ENCODE measurements at regions not wholly inside any gene's neighbourhood (a gene's known extent, or its start where the extent isn't known, plus 50 kb on each side); places are given as distances from the start of the nearest gene placed in this dataset.

- no peak for TF ChIP-seq ZBTB33 (IDR thresholded peaks at IDR 0.05; ENCODE audit: extremely low read depth, insufficient replicate concordance, low read length)
Measured at GRCh38 chr5:107323536-107323935, 347.2 kb downstream of the EFNA5 start (continued).

GRCh38 chr5:107322936-107323335, 347.8 kb downstream of the EFNA5 start:
- no TSS peak for BruUV-seq (replicated peaks)
- no peak overlapping the region for H3K27ac ChIP-seq (ENCODE audit: low read depth, low read length)
- intact Hi-C loops (cut with micrococcal nuclease), result no loop called here
- H3K9me2 ChIP-seq (ENCODE audit: insufficient read depth), result no peaks in the 10 kb centered on the region
- H3K9ac ChIP-seq (ENCODE audit: low read length), result no peak overlapping the region
- H3K4me3 ChIP-seq (replicated peaks in 1 of 2; ENCODE audit: low read depth in 1 of 2, low read length in 2 of 2), result no peak overlapping the region
- TF ChIP-seq SP1 (IDR thresholded peaks at IDR 0.05; ENCODE audit: low read depth), result no peak
- TF ChIP-seq EZH2 (IDR thresholded peaks at IDR 0.05), result no peak
- TF ChIP-seq ELF1 (IDR thresholded peaks at IDR 0.05; ENCODE audit: borderline replicate concordance, low read depth), result no peak
- TF ChIP-seq TCF7L2 (IDR thresholded peaks at IDR 0.05; ENCODE audit: borderline replicate concordance, extremely low read depth, insufficient read depth, insufficient read length), result no peak
- TF ChIP-seq CEBPB (IDR thresholded peaks at IDR 0.05; ENCODE audit: low read depth), result no peak
- no peak for TF ChIP-seq CTCF (IDR thresholded peaks at IDR 0.05 in 2 of 3, conservative IDR thresholded peaks at IDR 0.05 in 1 of 3; ENCODE audit: borderline replicate concordance in 1 of 3, insufficient read depth in 1 of 3, low read depth in 2 of 3, low read length in 2 of 3)
- TF ChIP-seq ZNF274 (IDR thresholded peaks at IDR 0.05; ENCODE audit: low read depth, low read length), result no peak
- no peak for TF ChIP-seq REST (IDR thresholded peaks at IDR 0.05; ENCODE audit: low read depth)
- TF ChIP-seq JUND (IDR thresholded peaks at IDR 0.05), result no peak
- no peak for TF ChIP-seq EZH2phosphoT487 (IDR thresholded peaks at IDR 0.05; ENCODE audit: borderline replicate concordance)
- TF ChIP-seq CBX3 (IDR thresholded peaks at IDR 0.05; ENCODE audit: low read depth), result no peak
- TF ChIP-seq SRF (IDR thresholded peaks at IDR 0.05; ENCODE audit: low read depth), result no peak
- TF ChIP-seq POLR2AphosphoS5 (IDR thresholded peaks at IDR 0.05; ENCODE audit: low read depth, low read length), result no peak
- DNase-seq (ENCODE audit: low read depth, low spot score) (no peak), ATAC-seq (no peak)
- no peaks in the 10 kb centered on the region for H3K36me3 ChIP-seq (ENCODE audit: control insufficient read depth in 1 of 2, insufficient read depth in 2 of 2, low read length in 2 of 2)
- no peak overlapping the region for H3K4me2 ChIP-seq (ENCODE audit: low read length)
- H3K79me2 ChIP-seq (ENCODE audit: insufficient read depth, low read length), result no peaks in the 10 kb centered on the region
- no peak overlapping the region for H2AFZ ChIP-seq (ENCODE audit: low read depth, low read length, poor library complexity, severe bottlenecking)
- no peaks in the 10 kb centered on the region for H4K20me1 ChIP-seq (ENCODE audit: insufficient read depth)
- CTCF ChIA-PET, result no interaction called here
- H3K27me3 ChIP-seq (ENCODE audit: insufficient read depth, low read length), result no peaks in the 10 kb centered on the region
- no peaks in the 10 kb centered on the region for H3K9me3 ChIP-seq (ENCODE audit: control insufficient read depth in 1 of 2, insufficient read depth in 1 of 2, low read depth in 1 of 2, low read length in 2 of 2)
- no peaks in the 10 kb centered on the region for H3K4me1 ChIP-seq (ENCODE audit: control insufficient read depth in 1 of 2, insufficient read depth in 2 of 2, low read length in 2 of 2)
- POLR2A ChIA-PET, result no interaction called here
- RAD21 ChIA-PET (ENCODE audit: low non-redundant PET in 1 of 2, low total read pairs in 2 of 2, uncharacterized antibody in 2 of 2, unreplicated experiment in 2 of 2), result no interaction called here

Measured in HCT116 (cell line).